AG10803 (cell line): ENCODE measurements at regions not wholly inside any gene's neighbourhood (a gene's known extent, or its start where the extent isn't known, plus 50 kb on each side); places are given as distances from the start of the nearest gene placed in this dataset.

Source experiments
- DNase-seq: peaks from one replicate; pipeline ENCODE4 v3.0.0; 2010; ENCODE audit warnings: low read depth
- H3K4me3 ChIP-seq: 2 replicates; pipeline ENCODE4 v1.5.1; 2011; ENCODE audit warnings: mild to moderate bottlenecking, low read length, control low read depth
- TF ChIP-seq, protein P1 (sequence below): conservative IDR thresholded peaks from 2 replicates; pipeline ENCODE4 v1.5.1; 2011; ENCODE audit warnings: mild to moderate bottlenecking, low read length, control low read depth, inconsistent platforms

DNA sequence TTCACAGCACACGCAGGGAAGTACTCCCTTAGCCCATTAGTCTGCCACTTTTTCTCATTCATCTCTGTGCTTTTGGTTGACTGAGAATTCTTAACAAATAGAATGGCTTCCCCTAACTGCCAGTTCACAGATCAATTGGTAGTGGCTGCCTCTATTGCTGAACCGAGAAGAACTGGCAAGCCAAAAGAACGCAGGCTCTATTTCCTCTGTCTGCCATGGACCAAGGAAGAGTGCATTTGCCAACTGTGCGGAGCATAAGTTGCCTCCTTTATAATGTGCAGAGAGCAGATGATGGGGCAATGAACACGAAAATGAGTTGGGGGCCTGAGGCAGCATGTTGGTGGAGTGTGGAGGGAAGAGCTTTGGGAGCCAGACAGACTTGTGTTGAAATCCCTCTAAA, 483.1 kb upstream of the CAMK1G start:
- DNase-seq = no peak
- TF ChIP-seq, protein P1, sequence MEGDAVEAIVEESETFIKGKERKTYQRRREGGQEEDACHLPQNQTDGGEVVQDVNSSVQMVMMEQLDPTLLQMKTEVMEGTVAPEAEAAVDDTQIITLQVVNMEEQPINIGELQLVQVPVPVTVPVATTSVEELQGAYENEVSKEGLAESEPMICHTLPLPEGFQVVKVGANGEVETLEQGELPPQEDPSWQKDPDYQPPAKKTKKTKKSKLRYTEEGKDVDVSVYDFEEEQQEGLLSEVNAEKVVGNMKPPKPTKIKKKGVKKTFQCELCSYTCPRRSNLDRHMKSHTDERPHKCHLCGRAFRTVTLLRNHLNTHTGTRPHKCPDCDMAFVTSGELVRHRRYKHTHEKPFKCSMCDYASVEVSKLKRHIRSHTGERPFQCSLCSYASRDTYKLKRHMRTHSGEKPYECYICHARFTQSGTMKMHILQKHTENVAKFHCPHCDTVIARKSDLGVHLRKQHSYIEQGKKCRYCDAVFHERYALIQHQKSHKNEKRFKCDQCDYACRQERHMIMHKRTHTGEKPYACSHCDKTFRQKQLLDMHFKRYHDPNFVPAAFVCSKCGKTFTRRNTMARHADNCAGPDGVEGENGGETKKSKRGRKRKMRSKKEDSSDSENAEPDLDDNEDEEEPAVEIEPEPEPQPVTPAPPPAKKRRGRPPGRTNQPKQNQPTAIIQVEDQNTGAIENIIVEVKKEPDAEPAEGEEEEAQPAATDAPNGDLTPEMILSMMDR = no peak
- H3K4me3 ChIP-seq = no peak overlapping the region

DNA sequence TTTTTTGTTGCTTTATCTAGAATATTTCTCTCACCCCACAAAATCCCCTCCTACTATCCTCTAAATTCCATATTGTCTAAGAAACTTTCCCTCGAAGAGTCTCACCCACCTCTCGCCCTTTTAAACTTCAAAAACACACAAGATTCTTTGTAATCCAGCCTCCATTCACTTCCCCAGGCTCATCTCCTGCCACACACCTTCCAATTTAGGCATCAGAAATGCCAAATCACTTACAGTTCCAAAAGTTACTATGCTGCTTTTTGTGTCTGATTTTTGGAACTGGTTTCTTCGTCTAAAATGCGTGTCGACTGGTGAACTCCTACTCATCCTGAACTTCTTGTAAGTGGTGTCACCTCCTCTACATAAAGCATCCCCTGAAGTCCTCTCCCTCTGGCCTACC, 482.4 kb upstream of the CAMK1G start:
- DNase-seq = no peak

DNA sequence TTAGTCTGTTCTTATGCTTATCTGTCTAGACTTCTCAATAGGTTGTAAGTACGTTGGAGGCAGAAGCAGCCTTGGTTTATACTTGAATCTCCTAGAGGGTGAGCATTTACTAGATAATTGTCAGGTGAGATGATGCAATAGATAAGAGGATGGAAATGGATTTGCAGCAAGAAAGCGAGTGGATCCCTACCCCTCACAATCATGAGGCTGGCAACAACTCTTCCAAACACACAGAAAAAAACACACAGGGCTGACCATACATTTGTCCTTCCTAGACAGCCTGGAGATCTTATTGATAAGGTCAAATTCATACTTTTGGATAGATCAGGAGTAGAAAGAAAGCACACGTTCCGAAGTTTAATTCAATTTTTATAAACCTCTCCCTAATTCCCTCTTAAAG, 481.4 kb upstream of the CAMK1G start:
- DNase-seq = no peak

More for the DNA sequence above, 482.4 kb upstream of the CAMK1G start:
- TF ChIP-seq, protein P1 = no peak
- no peak overlapping the region for H3K4me3 ChIP-seq

DNA sequence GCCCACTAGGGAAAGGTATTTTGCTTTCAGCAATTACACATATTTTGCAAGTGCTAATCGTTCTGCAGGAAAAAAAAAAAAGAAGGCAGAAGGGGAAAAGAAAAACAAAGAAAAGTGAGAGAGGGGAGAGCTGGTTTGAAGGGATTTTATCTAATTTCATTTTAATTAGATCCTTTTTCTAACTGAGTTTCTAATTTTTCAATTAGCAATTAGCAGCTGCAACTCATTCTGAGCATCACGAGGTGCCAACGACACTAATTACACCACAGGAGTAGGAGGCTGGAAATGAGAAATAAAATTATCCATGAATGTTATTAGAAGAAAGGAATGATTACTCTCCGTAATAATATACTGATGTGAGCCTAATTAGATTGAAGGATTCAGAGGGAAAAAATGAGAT, 481.0 kb upstream of the CAMK1G start:
- TF ChIP-seq, protein P1 = no peak
- no peak for DNase-seq
- H3K4me3 ChIP-seq = no peak overlapping the region

More for the DNA sequence above, 481.4 kb upstream of the CAMK1G start:
- H3K4me3 ChIP-seq = no peak overlapping the region
- TF ChIP-seq, protein P1 = no peak

DNA sequence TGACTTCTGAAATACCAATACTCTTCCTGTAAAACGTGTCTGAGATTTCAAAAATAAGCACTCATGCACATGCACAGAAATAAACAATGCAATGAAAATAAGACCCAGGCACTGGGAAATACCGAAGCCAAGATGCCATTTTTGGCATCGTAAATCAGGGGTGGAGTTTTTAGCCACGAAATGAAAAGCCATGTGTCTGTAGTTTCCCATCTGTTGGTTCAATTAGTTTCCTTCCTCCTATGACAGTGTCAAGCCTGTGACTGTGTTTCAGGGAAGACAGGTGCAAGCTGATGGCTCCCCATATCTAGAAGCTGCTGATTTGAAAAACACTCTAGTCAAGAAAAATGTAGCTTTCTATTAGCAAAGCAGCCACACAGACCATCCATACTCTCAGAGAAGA, 480.4 kb upstream of the CAMK1G start:
- TF ChIP-seq, protein P1 = no peak
- no peak for DNase-seq
- H3K4me3 ChIP-seq = no peak overlapping the region

DNA sequence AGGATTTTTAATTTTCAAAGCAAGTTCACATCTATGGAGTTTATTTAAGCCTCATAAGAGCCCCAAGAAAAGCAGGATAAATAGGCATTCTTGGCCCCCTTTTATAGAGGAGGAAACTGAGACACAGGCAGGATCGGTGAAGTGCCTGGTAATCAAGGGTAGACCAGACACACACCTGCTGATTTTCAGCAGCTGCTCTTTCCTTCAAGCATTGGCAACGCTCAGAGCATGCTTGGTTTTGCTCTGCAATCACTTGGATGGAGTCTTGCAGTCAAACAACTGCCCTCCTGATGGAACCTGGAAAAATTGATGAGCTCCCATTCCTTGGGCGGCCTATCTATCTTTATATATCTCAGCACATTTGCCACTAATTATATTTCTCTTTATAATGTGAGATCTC, 478.9 kb upstream of the CAMK1G start:
- H3K4me3 ChIP-seq = no peak overlapping the region
- DNase-seq = no peak
- TF ChIP-seq, protein P1 = no peak

DNA sequence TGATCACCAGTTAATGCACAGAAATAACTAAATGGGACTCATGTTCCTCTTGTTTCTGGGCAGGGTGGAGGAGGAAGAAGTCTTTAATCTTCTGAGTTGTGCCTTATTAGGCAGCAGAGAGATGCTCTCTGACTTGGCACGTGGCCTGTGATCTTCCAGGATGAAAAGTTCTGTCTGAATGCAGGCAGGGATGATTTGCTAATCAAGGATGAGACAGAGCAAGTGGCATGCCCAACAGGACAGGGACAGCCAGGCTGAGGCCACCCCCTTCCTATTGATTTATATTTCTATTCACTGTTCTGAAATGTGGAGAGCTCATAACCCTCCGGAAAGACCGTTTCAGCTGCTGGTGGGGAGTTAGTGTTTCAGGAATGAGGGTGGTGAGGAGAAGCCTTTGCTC, 477.8 kb upstream of the CAMK1G start:
- TF ChIP-seq, protein P1 = no peak
- no peak for DNase-seq

More for the DNA sequence above, 477.8 kb upstream of the CAMK1G start:
- H3K4me3 ChIP-seq = no peak overlapping the region
